LNCaP clone FGC (cell line): ENCODE measurements at regions not wholly inside any gene's neighbourhood (a gene's known extent, or its start where the extent isn't known, plus 50 kb on each side); places are given as distances from the start of the nearest gene placed in this dataset.

Source experiments
- DNase-seq: peaks from one replicate; pipeline ENCODE4 v3.0.0-alpha.2; 2011; ENCODE audit warnings: low read depth
- H3K4me3 ChIP-seq: 2 replicates; pipeline ENCODE4 v1.5.1; 2011; ENCODE audit warnings: mild to moderate bottlenecking, low read depth, low read length, control low read depth
- CTCF ChIP-seq: IDR thresholded peaks from 2 replicates; pipeline ENCODE4 v1.5.1; 2012; ENCODE audit warnings: mild to moderate bottlenecking; ENCODE audit not compliant: control insufficient read depth, insufficient read depth; ENCODE audit errors: extremely low read depth

- H3K4me3 ChIP-seq: no peak overlapping the region
- DNase-seq: no peak
- no peak for TF ChIP-seq CTCF
Observed at GRCh38 chr2:166565501-166565900, 71.5 kb upstream of the SCN7A start.

- H3K4me3 ChIP-seq: no peak overlapping the region
- TF ChIP-seq CTCF: no peak
- no peak for DNase-seq
Observed at GRCh38 chr2:166563894-166564293, 69.8 kb upstream of the SCN7A start.

- TF ChIP-seq CTCF: no peak
- no peak overlapping the region for H3K4me3 ChIP-seq
- DNase-seq: no peak
Observed at GRCh38 chr2:166560022-166560421, 66.0 kb upstream of the SCN7A start.

- H3K4me3 ChIP-seq: no peak overlapping the region
- TF ChIP-seq CTCF: no peak
- DNase-seq: no peak
Observed at GRCh38 chr2:166550923-166551322, 56.9 kb upstream of the SCN7A start.

- no peak for TF ChIP-seq CTCF
- DNase-seq: no peak
- no peak overlapping the region for H3K4me3 ChIP-seq
Observed at GRCh38 chr2:166545473-166545872, 51.4 kb upstream of the SCN7A start.
